K562 (cell line): ENCODE measurements at regions not wholly inside any gene's neighbourhood (a gene's known extent, or its start where the extent isn't known, plus 50 kb on each side); places are given as distances from the start of the nearest gene placed in this dataset.

Experiments used
- ARID3A ChIP-seq: IDR thresholded peaks from 2 replicates; pipeline ENCODE4 v1.6.1; 2012; ENCODE audit warnings: low read depth, low read length, improper control_type of control experiment, borderline replicate concordance
- C11orf30 ChIP-seq: fragments of 450-650 bp; IDR thresholded peaks from 2 replicates; pipeline ENCODE4 v1.6.1; 2016; ENCODE audit warnings: low read depth, mild to moderate bottlenecking
- CREB1 ChIP-seq, 2 experiments: sonication (generic) in 1 of 2; formaldehyde crosslinking in 1 of 2; IDR thresholded peaks; 2 replicates each; pipeline versions ENCODE4 v1.6.1 to v1.8.0; 2012 to 2022; ENCODE audit warnings: inconsistent platforms in 1 of 2, mild to moderate bottlenecking in 1 of 2, missing genetic modification reagents in 1 of 2, moderate library complexity in 1 of 2
- ETV1 ChIP-seq: fragments of 450-650 bp; conservative IDR thresholded peaks from 2 replicates; pipeline ENCODE4 v1.6.1; 2016; ENCODE audit warnings: missing genetic modification characterization, control low read depth, low read depth, missing compliant biosample characterization
- GABPB2 ChIP-seq: fragments of 250-450 bp; sonication (Bioruptor Pico); conservative IDR thresholded peaks from 2 replicates; pipeline ENCODE4 v1.5.1; 2021; ENCODE audit warnings: mild to moderate bottlenecking
- HCFC1 ChIP-seq: IDR thresholded peaks from 2 replicates; pipeline ENCODE4 v1.6.1; 2012; ENCODE audit warnings: low read depth, low read length, improper control_type of control experiment
- HNRNPLL ChIP-seq: fragments of 200-400 bp; formaldehyde crosslinking; IDR thresholded peaks from 2 replicates; pipeline ENCODE4 v1.6.1; 2017; ENCODE audit warnings: low read length, low read depth, mild to moderate bottlenecking; ENCODE audit not compliant: poor library complexity, severe bottlenecking
- MTA3 ChIP-seq: fragments of 450-650 bp; formaldehyde crosslinking; IDR thresholded peaks from 2 replicates; pipeline ENCODE4 v1.6.1; 2017; ENCODE audit warnings: mild to moderate bottlenecking, borderline replicate concordance
- RAD51 ChIP-seq: fragments of 450-650 bp; IDR thresholded peaks from 2 replicates; pipeline ENCODE4 v1.7.1; 2016; ENCODE audit warnings: low read depth, mild to moderate bottlenecking, borderline replicate concordance
- SIRT6 ChIP-seq: IDR thresholded peaks from one replicate; pipeline ENCODE4 v1.6.1; 2012; ENCODE audit warnings: low read depth, mild to moderate bottlenecking, control low read depth, inconsistent platforms, low read length, moderate library complexity
- ZNF282 ChIP-seq: sonication (generic); formaldehyde crosslinking; IDR thresholded peaks from 2 replicates; pipeline ENCODE4 v1.8.1; 2023; ENCODE audit warnings: missing genetic modification reagents
- ZNF311 ChIP-seq: fragments of 250-450 bp; sonication (Bioruptor Pico); IDR thresholded peaks from 2 replicates; pipeline ENCODE4 v1.4.0; 2020; ENCODE audit warnings: mild to moderate bottlenecking, moderate library complexity
- ZNF431 ChIP-seq: sonication (generic); formaldehyde crosslinking; IDR thresholded peaks from 2 replicates; pipeline ENCODE4 v1.8.0; 2022; ENCODE audit warnings: mild to moderate bottlenecking, missing genetic modification reagents
- TF ChIP-seq, protein P1 (sequence below): sonication (generic); formaldehyde crosslinking; IDR thresholded peaks from 2 replicates; pipeline ENCODE4 v1.9.0; 2022; ENCODE audit warnings: mild to moderate bottlenecking, missing genetic modification reagents
- TF ChIP-seq, protein P2 (sequence below): sonication (generic); IDR thresholded peaks from 2 replicates; pipeline ENCODE4 v1.6.1; 2016
- TF ChIP-seq, protein P3 (sequence below): IDR thresholded peaks from 3 replicates; pipeline ENCODE4 v1.6.1; 2011; ENCODE audit warnings: borderline replicate concordance, mild to moderate bottlenecking, moderate library complexity; ENCODE audit not compliant: insufficient read length; ENCODE audit errors: extremely low read depth
- TF ChIP-seq, protein P4 (sequence below): fragments of 450-650 bp; IDR thresholded peaks from 2 replicates; pipeline ENCODE4 v1.6.1; 2017; ENCODE audit warnings: antibody characterized with exemption, mild to moderate bottlenecking

DNA sequence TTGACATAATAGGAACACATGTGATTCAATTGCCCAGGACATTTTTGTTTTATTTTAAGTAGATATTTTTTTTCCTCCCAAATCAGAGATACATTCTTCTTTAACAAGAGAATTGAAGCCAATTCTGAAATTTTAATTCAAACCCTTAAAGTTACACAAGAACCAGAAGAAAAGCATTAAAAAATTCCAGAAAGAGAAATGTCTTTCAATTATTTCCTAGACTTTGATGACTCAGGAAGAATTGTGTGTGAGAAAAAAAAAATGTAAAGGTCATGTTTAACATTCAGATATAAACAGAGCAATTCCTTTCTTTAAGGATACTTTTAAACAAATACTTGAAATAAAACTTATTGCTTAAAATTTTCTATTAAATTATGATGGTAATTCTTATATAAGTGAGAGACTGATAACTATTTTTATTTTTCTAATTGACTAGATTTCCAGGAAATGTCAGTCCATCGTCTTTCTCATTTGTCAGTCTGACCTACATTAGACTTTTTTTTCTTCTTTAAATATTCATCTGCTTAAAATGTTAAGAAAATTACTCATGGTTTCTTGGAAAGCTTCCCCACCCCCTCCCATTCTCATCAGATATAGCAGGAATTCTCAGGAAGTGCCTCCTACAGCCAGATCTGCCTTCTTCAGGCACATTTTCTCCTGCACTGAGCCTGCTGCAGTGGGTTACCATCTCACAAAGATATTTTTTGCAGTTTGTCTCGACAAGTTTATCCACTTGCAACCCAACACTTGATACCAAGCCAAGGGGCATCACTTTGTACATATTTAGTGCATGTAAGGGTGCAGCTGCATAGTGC is 261.8 kb upstream of the CBLB start (continued):
- TF ChIP-seq, protein P1, sequence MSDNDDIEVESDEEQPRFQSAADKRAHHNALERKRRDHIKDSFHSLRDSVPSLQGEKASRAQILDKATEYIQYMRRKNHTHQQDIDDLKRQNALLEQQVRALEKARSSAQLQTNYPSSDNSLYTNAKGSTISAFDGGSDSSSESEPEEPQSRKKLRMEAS (CRISPR knock-in tag): no peak
- TF ChIP-seq HCFC1: no peak
- no peak for TF ChIP-seq ZNF431 (CRISPR knock-in tag)
- no peak for TF ChIP-seq RAD51
- no peak for TF ChIP-seq CREB1 (IDR thresholded peaks at IDR 0.05)
- no peak for TF ChIP-seq CREB1 (CRISPR knock-in tag; IDR thresholded peaks at IDR 0.05)
- TF ChIP-seq MTA3: 0 out of 2 replicates have a peak, but pooled peaks have one; percentile 16
- TF ChIP-seq ZNF311 (CRISPR knock-in tag): no peak
- TF ChIP-seq HNRNPLL: no peak
- TF ChIP-seq, protein P2, sequence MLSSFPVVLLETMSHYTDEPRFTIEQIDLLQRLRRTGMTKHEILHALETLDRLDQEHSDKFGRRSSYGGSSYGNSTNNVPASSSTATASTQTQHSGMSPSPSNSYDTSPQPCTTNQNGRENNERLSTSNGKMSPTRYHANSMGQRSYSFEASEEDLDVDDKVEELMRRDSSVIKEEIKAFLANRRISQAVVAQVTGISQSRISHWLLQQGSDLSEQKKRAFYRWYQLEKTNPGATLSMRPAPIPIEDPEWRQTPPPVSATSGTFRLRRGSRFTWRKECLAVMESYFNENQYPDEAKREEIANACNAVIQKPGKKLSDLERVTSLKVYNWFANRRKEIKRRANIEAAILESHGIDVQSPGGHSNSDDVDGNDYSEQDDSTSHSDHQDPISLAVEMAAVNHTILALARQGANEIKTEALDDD: no peak
- TF ChIP-seq, protein P3, sequence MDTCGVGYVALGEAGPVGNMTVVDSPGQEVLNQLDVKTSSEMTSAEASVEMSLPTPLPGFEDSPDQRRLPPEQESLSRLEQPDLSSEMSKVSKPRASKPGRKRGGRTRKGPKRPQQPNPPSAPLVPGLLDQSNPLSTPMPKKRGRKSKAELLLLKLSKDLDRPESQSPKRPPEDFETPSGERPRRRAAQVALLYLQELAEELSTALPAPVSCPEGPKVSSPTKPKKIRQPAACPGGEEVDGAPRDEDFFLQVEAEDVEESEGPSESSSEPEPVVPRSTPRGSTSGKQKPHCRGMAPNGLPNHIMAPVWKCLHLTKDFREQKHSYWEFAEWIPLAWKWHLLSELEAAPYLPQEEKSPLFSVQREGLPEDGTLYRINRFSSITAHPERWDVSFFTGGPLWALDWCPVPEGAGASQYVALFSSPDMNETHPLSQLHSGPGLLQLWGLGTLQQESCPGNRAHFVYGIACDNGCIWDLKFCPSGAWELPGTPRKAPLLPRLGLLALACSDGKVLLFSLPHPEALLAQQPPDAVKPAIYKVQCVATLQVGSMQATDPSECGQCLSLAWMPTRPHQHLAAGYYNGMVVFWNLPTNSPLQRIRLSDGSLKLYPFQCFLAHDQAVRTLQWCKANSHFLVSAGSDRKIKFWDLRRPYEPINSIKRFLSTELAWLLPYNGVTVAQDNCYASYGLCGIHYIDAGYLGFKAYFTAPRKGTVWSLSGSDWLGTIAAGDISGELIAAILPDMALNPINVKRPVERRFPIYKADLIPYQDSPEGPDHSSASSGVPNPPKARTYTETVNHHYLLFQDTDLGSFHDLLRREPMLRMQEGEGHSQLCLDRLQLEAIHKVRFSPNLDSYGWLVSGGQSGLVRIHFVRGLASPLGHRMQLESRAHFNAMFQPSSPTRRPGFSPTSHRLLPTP: no peak
- TF ChIP-seq ETV1: 0 out of 2 replicates have a peak, but pooled peaks have one; percentile 27
- TF ChIP-seq ARID3A: peak; percentile 90
- TF ChIP-seq ZNF282 (CRISPR knock-in tag): no peak
- TF ChIP-seq, protein P4, sequence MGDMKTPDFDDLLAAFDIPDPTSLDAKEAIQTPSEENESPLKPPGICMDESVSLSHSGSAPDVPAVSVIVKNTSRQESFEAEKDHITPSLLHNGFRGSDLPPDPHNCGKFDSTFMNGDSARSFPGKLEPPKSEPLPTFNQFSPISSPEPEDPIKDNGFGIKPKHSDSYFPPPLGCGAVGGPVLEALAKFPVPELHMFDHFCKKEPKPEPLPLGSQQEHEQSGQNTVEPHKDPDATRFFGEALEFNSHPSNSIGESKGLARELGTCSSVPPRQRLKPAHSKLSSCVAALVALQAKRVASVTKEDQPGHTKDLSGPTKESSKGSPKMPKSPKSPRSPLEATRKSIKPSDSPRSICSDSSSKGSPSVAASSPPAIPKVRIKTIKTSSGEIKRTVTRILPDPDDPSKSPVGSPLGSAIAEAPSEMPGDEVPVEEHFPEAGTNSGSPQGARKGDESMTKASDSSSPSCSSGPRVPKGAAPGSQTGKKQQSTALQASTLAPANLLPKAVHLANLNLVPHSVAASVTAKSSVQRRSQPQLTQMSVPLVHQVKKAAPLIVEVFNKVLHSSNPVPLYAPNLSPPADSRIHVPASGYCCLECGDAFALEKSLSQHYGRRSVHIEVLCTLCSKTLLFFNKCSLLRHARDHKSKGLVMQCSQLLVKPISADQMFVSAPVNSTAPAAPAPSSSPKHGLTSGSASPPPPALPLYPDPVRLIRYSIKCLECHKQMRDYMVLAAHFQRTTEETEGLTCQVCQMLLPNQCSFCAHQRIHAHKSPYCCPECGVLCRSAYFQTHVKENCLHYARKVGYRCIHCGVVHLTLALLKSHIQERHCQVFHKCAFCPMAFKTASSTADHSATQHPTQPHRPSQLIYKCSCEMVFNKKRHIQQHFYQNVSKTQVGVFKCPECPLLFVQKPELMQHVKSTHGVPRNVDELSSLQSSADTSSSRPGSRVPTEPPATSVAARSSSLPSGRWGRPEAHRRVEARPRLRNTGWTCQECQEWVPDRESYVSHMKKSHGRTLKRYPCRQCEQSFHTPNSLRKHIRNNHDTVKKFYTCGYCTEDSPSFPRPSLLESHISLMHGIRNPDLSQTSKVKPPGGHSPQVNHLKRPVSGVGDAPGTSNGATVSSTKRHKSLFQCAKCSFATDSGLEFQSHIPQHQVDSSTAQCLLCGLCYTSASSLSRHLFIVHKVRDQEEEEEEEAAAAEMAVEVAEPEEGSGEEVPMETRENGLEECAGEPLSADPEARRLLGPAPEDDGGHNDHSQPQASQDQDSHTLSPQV: no peak
- TF ChIP-seq C11orf30: peak; percentile 86
- TF ChIP-seq GABPB2 (CRISPR knock-in tag): no peak
- no peak for TF ChIP-seq SIRT6
